ENCODE measurements at regions not wholly inside any gene's neighbourhood (a gene's known extent, or its start where the extent isn't known, plus 50 kb on each side); places are given as distances from the start of the nearest gene placed in this dataset.

DNA sequence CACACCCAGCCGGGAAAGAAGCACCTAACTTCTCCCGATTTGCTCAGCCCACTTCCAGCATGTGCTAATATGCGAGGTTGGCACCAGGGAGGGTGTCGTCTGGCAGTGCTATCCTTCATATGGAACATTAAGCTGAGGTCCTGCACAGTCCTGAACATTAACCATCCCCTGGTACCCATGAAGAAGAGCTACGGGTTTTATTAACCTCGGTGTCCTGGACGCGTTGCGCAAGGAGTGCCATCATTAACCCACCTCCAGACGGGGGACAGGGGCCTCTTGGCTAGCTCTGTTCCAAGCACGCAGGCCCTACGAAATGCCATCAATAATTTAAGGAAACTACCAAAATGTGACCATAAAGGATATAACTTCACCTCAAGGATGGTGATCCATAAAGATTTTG lies 193.5 kb downstream of the MAF start:
- TF ChIP-seq CTCF (conservative IDR thresholded peaks at IDR 0.05; ENCODE audit: low read depth, low read length) (no peak), FOS (IDR thresholded peaks at IDR 0.05; ENCODE audit: low read depth, low read length) (no peak), RFX5 (IDR thresholded peaks at IDR 0.05; ENCODE audit: low read depth, low read length) (no peak), BHLHE40 (IDR thresholded peaks at IDR 0.05; ENCODE audit: low read depth, low read length) (no peak), CEBPB (IDR thresholded peaks at IDR 0.05; ENCODE audit: low read depth, low read length) (no peak), MAFK (IDR thresholded peaks at IDR 0.05; ENCODE audit: low read depth, low read length) (no peak), POLR2A (IDR thresholded peaks at IDR 0.05; ENCODE audit: low read depth, low read length) (no peak)
